ENCODE measurements at regions not wholly inside any gene's neighbourhood (a gene's known extent, or its start where the extent isn't known, plus 50 kb on each side); places are given as distances from the start of the nearest gene placed in this dataset.

DNA sequence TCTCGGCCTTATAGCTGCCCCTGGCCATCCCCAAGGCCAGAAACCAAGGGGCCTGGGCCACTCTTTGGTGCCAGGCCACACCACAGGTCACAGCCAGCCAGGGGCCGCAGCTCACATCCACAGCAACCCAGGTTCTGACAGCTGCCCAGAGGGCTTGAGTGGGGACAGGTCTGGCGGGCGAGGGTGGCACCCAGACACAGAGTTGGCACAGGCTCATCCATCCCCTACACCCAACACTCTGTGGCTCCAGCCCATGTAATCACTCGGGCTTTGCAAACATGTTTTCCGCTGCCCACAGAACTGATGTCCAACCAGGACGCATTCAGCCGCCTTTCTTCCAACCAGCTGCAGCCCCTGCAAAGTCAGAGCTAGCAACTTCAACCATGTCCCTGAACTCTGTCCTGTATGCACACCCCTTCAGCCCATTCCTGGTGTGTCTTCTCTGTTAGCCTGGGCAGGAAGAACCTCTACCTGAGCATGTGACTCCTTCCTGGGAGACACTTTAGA is 57.7 kb upstream of the PPP2R2D start:
- no peak for DNase-seq

DNA sequence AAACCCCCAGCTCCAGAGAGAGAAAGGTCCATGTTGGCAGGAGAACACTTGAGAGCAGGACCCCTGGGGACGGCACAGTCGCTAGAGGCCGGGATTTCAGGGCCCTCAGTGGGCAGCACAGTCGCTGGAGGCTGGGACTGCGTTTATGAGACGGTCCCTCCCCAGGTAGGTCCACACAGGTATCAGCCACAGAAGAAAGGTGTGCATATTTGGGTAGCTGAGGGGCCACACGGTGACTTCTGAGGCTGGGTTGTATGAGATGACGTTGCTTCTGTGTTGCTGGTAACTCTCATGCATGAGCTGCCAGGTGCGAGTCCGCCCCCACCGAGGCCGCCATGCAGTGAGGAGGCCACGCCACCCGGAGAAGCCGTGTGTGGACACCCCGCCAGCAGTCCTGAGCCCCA is 56.9 kb upstream of the PPP2R2D start:
- DNase-seq = no peak

DNA sequence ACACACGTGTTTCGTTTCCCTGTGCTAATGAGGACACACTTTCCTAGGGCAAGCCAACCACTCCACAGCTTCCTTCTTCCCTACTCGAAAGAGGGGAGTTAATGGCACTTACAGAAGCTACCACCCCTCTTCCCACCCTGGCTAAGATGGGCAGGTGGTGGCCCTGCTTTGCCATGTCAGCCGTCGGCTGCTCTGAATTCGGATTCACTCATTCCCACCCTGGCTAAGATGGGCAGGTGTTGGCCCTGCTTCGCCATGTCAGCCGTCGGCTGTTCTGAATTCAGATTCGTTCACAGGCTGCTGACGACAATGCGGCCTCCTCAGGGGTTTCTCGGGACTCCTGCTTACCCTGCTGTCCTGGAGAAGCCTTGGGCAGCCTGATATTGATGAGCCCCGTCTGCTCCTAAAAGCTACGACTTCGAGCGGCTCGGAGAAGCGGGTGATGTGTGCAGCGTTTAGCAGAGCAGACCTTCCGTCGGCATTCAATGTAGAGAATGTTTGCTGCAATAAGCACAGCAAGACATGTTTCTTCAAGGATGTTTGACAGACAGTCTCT is 56.2 kb upstream of the PPP2R2D start:
- DNase-seq = no peak

DNA sequence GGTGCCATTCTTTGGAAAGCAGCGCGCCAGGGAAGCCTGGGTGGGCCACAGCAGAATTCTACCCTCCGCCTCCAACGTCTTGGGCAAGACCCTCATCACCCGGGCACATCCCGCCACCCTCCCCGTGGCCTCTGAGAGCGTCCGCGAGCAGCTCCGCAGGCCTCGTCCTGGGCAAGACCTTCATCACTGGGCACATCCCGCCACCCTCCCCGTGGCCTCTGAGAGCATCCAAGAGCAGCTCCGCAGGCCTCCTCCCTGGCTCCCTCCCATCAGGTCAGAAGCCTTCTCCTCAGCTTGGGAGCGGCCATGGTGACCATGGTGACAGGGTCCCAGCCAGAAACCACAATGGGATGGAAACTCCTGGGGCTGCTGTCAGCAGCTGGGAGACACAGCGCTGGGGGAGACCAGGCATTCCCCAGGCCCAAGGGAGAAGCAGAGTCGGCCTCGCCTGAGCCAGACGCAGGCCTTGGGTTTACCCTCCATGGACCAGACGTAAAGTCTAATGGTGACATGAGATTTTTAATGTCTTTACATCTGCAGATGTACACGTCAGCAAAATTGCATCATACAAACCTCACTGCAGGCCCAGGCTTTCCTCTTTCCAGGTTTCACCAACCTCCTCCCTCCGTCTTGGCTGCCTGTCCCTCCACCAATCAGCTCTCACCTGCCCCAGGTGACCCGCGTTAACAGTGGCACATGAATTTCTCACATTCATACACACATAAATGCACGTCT is 55.1 kb upstream of the PPP2R2D start:
- no peak for DNase-seq

DNA sequence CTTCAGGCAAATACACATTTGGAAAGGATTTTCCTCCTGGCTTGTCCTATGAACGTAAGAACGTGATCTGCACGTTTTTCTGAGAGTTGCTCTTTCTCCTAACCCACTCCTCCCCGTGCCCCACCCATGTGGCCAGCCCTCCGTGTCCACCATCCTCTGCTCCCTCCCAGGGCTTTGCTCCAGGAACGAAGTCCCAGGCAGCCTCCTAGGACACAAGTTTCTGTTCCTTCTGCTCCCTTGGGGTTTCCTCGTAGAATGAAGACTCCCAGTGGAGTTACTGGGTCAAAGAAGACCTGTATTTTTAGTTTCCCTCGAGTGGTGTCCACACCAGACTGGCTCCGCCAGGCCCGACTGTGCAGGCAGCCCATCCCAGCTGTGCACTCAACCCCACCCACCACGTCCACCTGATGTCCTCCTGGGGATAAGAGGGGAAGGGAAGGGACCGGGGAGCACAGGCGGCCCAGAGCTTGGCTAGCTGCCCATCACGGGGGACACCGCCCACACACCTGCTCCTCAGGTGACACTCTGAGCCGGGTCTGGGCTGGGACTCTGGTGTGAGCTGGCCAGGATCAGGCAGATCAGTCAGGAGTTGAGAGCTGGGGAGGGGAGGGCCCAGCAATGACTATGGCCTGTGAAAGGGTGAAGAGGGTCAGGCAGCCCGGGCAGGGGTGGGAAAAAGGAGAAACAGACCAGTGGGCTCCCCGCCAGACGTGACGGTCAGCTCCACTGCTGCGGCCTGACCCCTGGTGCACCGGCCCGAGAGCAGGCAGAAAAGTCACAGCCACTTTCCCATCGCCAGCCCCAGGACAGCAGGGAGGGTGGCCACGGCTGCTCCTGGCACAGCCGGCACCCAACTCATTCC is 54.3 kb upstream of the PPP2R2D start:
- DNase-seq = no peak

DNA sequence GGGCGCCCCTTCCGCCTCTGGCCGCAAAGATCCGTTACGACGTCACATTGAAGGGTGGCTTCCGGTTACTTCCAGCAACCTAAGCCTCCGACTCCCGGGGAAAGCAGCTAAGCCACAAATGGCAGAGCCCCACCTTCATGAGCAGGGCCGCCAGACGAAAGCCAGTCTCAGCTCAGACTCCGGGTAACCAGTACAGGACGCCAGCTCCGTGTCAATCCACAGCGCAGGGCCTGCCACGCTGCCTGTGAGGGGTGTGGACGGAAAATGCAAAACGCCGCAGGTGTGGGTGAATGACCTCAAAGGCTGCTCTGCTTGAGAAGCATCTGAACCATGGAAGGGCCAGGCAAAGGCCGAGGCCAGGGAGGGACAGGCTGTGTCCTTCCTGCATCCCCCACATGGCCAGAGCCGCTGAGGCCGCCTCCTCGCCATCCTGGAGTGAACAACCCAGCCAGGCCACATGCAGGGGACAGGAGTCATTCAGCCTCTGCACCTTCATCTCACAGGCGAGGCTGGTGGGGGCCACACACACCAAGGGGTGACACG is 53.5 kb upstream of the PPP2R2D start:
- DNase-seq = no peak

DNA sequence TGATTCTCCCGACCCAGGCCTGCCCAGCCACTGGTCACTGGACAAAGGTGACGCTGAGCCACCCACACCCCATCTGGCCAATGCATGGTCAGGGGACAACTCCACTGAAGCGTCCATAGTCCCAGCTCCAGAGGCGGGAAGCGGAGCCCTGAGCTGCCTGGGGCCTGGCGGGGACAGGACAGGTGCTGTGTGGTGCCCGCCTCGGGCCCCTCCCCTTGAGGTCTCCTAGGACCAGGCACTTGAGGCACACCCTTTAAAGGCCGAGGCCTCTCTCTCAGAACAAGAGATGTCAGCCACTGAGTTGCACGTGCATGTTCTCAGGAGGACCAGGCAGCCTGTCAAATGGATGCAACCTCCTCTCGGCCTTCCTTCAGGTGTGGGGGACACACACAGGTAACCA is 52.5 kb upstream of the PPP2R2D start:
- DNase-seq = no peak

DNA sequence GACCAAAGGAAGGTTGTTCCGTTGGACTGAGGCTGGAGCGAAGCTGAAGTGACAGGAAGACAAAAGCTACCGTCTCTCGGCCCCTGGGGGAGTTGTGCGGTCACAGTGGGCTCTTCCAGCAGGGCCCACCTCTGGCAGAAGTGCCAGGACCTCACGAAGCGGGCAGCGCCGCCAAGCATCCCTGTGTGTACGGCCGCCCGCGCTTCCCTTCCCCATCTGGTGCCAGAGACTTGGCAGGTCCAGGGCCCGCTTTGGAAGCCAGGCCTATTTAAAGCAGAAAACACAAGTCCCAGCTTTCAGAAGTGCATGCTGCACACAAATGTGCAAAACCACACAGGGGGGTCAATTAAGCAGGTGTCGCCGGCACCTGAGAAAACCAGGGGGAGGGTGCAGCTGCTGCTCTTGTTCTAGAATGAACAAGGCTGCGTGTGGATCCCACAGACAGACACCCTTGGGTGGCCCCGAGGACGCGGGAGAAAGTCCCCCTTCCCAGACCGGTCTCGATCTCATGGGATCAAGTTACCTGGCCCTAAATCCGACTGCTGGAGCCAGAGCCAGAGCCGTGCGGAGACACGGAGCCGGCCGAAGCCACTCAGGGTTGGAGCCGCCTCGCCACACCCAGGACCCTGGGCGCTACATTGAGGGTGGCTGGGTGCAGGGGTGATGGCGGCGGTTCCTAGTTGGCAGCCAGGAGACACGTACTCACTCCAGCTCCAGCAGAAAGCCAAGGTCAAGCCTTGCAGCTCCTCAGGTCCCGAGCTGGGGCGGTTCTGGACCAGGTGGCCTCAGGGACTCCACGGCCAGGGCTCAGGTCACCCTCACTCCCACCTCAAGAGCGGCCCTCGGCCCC is 51.8 kb upstream of the PPP2R2D start:
- no peak for DNase-seq

DNA sequence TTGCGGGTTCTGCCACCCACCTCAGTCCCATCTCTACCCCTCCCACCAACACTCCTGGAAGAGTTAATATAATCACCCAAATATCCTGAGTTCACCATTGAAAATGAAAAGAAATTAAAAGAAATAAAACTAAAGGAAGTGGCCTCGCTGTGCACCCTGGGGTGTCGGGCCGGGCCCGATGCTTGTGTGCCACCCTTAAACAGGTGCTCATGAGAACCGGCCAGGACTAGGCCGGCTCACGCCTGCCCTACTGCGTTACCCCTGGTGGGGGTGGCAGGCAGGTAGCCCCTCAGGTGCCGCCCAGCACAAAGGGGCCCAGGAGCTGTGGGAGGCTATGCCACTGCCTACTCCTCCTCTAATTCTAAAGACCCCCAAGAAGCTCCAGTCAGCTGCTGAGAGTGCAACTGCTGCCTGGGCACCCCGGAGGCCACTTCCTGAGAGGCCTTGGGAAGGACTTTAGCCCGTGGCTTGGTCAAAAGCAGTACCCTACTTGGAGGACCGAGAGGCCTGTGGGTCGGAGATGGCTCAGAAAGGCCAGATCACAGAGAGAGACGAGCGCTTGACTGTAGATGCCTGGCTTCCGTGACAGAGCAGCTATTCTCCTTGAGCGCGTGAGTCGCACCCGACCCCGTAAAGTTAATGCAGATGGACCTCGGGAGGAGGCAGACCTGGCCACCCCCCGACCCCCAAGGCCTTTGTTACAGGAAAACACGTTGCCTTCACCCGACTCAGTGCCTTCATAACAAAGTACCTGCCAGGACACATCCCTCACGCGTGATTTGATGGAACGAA is 51.0 kb upstream of the PPP2R2D start:
- no peak for DNase-seq

DNA sequence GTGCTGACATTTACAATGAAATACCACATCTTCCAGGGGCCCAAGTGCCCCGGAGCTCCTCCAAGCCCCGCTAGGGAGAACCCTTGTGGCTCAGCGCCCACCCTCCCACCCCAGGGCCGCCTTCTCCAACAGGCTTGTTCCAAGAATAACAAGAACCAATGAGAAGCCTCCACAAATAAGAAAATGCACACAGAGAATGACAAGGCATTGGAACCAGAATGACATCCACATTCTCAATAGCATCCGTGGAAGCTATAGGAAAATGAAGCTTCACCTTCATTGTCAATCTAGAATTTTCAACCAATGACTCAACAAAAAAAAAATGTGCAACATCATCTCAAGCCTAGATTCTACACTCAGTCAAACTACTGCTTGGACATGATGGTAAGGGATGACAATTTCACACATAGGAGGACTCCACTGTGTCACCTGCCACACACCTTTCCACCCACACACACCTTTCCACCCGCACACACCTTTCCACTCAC is 50.4 kb upstream of the PPP2R2D start:
- DNase-seq = no peak
